Panc1 (cell line): ENCODE measurements at regions not wholly inside any gene's neighbourhood (a gene's known extent, or its start where the extent isn't known, plus 50 kb on each side); places are given as distances from the start of the nearest gene placed in this dataset.

Experiments used
- ATAC-seq: fragments of 200-7000 bp; cut with Tn5 transposase; 2 replicates; pipeline ENCODE4 v1.9.1; 2020; ENCODE audit warnings: mild to moderate bottlenecking, moderate library complexity
- BruUV-seq: library from RNA; stranded (reverse); fragments of 400-500 nt; replicated peaks from 2 replicates; lab custom pipeline; 2021; lab: Mats Ljungman, UMichigan
- CTCF ChIA-PET: fragments of 300-600 bp; sonication (Branson Sonifier 250); formaldehyde crosslinking; loops from one replicate; lab custom pipeline; 2022; ENCODE audit warnings: antibody characterized with exemption; lab: Charles Lee
- POLR2A ChIA-PET: fragments of 300-600 bp; sonication (Branson Sonifier 250); formaldehyde crosslinking; loops from one replicate; lab custom pipeline; 2022; ENCODE audit warnings: antibody characterized with exemption; lab: Charles Lee
- DNase-seq: peaks from one replicate; pipeline ENCODE4 v3.0.0-alpha.2; 2010; ENCODE audit warnings: low read depth, low spot score
- H3K27ac ChIP-seq: 2 replicates; pipeline ENCODE4 v1.5.1; 2011; ENCODE audit warnings: mild to moderate bottlenecking, low read length, inconsistent platforms
- H3K27me3 ChIP-seq: fragments of 200-500 bp; sonication (Bioruptor generic); 2 replicates; pipeline ENCODE4 v1.6.0; 2014; ENCODE audit warnings: low read length, inconsistent platforms; ENCODE audit not compliant: control insufficient read depth, insufficient read depth
- H3K36me3 ChIP-seq: fragments of 200-500 bp; sonication (Bioruptor generic); 2 replicates; pipeline ENCODE4 v1.5.1; 2014; ENCODE audit warnings: inconsistent platforms, mild to moderate bottlenecking, low read length, moderate library complexity; ENCODE audit not compliant: control insufficient read depth, insufficient read depth
- H3K4me1 ChIP-seq: 2 replicates; pipeline ENCODE4 v1.5.1; 2011; ENCODE audit warnings: inconsistent platforms, mild to moderate bottlenecking, low read length, moderate library complexity; ENCODE audit not compliant: control insufficient read depth, insufficient read depth
- H3K4me3 ChIP-seq, 2 experiments: 2 replicates each; pipeline ENCODE4 v1.5.1; 2011 to 2012; ENCODE audit warnings: low read depth in 2 of 2, low read length in 2 of 2, mild to moderate bottlenecking in 2 of 2, inconsistent platforms in 1 of 2, moderate library complexity in 1 of 2
- H3K9me3 ChIP-seq: fragments of 200-500 bp; sonication (Bioruptor generic); 2 replicates; pipeline ENCODE4 v1.5.1; 2014; ENCODE audit warnings: low read depth, mild to moderate bottlenecking, inconsistent platforms, low read length, moderate library complexity; ENCODE audit not compliant: control insufficient read depth, insufficient read depth
- CTCF ChIP-seq: fragments of 450-650 bp; IDR thresholded peaks from 2 replicates; pipeline ENCODE4 v1.5.1; 2017; ENCODE audit warnings: mild to moderate bottlenecking
- POLR2AphosphoS5 ChIP-seq: IDR thresholded peaks from 2 replicates; pipeline ENCODE4 v1.6.1; 2012; ENCODE audit warnings: mild to moderate bottlenecking, low read depth, low read length, moderate library complexity
- SIN3A ChIP-seq: IDR thresholded peaks from 2 replicates; pipeline ENCODE4 v1.6.1; 2012; ENCODE audit warnings: low read depth, mild to moderate bottlenecking, low read length, moderate library complexity, borderline replicate concordance; ENCODE audit not compliant: insufficient read depth
- TCF7L2 ChIP-seq: IDR thresholded peaks from 2 replicates; pipeline ENCODE4 v1.6.1; 2011; ENCODE audit warnings: mild to moderate bottlenecking, low read depth, low read length, inconsistent platforms
- in situ Hi-C: cut with HindIII; loops from 2 replicates; pipeline ENCODE4 v1.10.0; 2016; ENCODE audit warnings: low sequenced_read_pairs, low pct_unique_long_range_greater_than_20kb
- intact Hi-C: fragments of 100-400 bp; cut with micrococcal nuclease; formaldehyde crosslinking; loops from one replicate; pipeline ENCODE4 v1.10.0; 2022; ENCODE audit not compliant: unreplicated experiment
- TF ChIP-seq, protein P1 (sequence below), 2 experiments: IDR thresholded peaks; 2 replicates each; pipeline ENCODE4 v1.6.1; 2011 to 2012; ENCODE audit warnings: low read depth in 2 of 2, control low read depth in 1 of 2, low read length in 1 of 2, mild to moderate bottlenecking in 1 of 2, moderate library complexity in 1 of 2; ENCODE audit not compliant: insufficient read depth in 1 of 2

DNA sequence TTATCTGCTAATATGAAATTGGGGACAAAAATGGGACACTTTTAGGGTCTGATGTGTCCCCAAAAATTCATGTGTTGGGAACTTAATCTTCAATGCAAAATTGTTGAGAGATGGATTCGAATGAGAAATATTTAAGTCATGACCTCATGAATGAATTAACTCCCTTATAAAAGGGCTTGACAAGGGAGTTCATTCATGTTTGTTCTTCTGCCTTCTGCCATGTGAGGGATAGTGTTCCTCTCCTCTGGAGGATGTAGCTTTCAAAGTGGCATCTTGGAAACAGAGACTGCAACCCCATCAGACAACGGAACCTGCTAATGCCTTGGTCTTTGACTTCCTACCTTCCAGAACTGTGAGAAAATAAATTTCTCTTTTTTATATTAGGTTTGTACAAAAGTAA, 89.2 kb upstream of the LINC00305 start:
- H3K27me3 ChIP-seq, result no peaks in the 10 kb centered on the region
- no peak overlapping the region for H3K4me3 ChIP-seq
- ChIA-PET CTCF (no interaction called here), POLR2A (no interaction called here)
- no peaks in the 10 kb centered on the region for H3K36me3 ChIP-seq
- H3K4me1 ChIP-seq, result no peaks in the 10 kb centered on the region
- no peaks in the 10 kb centered on the region for H3K9me3 ChIP-seq
- in situ Hi-C loops (no loop called here), intact Hi-C loops (no loop called here)
- TF ChIP-seq, protein P1, sequence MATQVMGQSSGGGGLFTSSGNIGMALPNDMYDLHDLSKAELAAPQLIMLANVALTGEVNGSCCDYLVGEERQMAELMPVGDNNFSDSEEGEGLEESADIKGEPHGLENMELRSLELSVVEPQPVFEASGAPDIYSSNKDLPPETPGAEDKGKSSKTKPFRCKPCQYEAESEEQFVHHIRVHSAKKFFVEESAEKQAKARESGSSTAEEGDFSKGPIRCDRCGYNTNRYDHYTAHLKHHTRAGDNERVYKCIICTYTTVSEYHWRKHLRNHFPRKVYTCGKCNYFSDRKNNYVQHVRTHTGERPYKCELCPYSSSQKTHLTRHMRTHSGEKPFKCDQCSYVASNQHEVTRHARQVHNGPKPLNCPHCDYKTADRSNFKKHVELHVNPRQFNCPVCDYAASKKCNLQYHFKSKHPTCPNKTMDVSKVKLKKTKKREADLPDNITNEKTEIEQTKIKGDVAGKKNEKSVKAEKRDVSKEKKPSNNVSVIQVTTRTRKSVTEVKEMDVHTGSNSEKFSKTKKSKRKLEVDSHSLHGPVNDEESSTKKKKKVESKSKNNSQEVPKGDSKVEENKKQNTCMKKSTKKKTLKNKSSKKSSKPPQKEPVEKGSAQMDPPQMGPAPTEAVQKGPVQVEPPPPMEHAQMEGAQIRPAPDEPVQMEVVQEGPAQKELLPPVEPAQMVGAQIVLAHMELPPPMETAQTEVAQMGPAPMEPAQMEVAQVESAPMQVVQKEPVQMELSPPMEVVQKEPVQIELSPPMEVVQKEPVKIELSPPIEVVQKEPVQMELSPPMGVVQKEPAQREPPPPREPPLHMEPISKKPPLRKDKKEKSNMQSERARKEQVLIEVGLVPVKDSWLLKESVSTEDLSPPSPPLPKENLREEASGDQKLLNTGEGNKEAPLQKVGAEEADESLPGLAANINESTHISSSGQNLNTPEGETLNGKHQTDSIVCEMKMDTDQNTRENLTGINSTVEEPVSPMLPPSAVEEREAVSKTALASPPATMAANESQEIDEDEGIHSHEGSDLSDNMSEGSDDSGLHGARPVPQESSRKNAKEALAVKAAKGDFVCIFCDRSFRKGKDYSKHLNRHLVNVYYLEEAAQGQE (IDR thresholded peaks at IDR 0.05; ENCODE audit: insufficient read depth in 1 of 2, low read depth in 2 of 2, low read length in 1 of 2), result no peak
- no peak for TF ChIP-seq CTCF
- TF ChIP-seq POLR2AphosphoS5, result no peak
- TF ChIP-seq SIN3A, result no peak
- no peak overlapping the region for H3K27ac ChIP-seq
- DNase-seq, result no peak
- no TSS peak for BruUV-seq
- no peak for ATAC-seq

GRCh38 chr18:64234321-64234720, 85.4 kb upstream of the LINC00305 start:
- no peak overlapping the region for H3K27ac ChIP-seq
- BruUV-seq, result no TSS peak
- H3K36me3 ChIP-seq, result no peaks in the 10 kb centered on the region
- ChIA-PET CTCF (no interaction called here), POLR2A (no interaction called here)
- no peaks in the 10 kb centered on the region for H3K9me3 ChIP-seq
- TF ChIP-seq SIN3A (no peak), CTCF (no peak), TCF7L2 (no peak), POLR2AphosphoS5 (no peak)
- TF ChIP-seq, protein P1 (IDR thresholded peaks at IDR 0.05; ENCODE audit: insufficient read depth in 1 of 2, low read depth in 2 of 2, low read length in 1 of 2), result no peak
- intact Hi-C loops, result no loop called here
- H3K4me1 ChIP-seq, result no peaks in the 10 kb centered on the region
- in situ Hi-C loops, result no loop called here
- no peak for DNase-seq
- no peaks in the 10 kb centered on the region for H3K27me3 ChIP-seq
- no peak for ATAC-seq
- H3K4me3 ChIP-seq, result no peak overlapping the region
